ENCODE measurements at regions not wholly inside any gene's neighbourhood (a gene's known extent, or its start where the extent isn't known, plus 50 kb on each side); places are given as distances from the start of the nearest gene placed in this dataset.

GRCh38 chr19:28627669-28628068 lies 585.3 kb downstream of the UQCRFS1 start:
- TF ChIP-seq YY1 (IDR thresholded peaks at IDR 0.05; ENCODE audit: insufficient read depth, insufficient read length) (no peak), ZNF274 (IDR thresholded peaks at IDR 0.05; ENCODE audit: low read depth, low read length) (no peak), SUZ12 (IDR thresholded peaks at IDR 0.05; ENCODE audit: extremely low read depth, insufficient read depth, insufficient read length) (no peak)

All from NT2/D1 (cell line).